DOHH2 (cell line): ENCODE measurements at regions not wholly inside any gene's neighbourhood (a gene's known extent, or its start where the extent isn't known, plus 50 kb on each side); places are given as distances from the start of the nearest gene placed in this dataset.

Source experiments
- H3F3A ChIP-seq: fragments of 200-600 bp; sonication (generic), shearing (Covaris generic); 2 replicates; pipeline ENCODE4 v1.6.0; 2016; ENCODE audit warnings: antibody characterized with exemption, mild to moderate bottlenecking; ENCODE audit not compliant: control insufficient read depth, insufficient read depth
- H3K27ac ChIP-seq: fragments of 200-600 bp; sonication (generic); 2 replicates; pipeline ENCODE4 v1.5.1; 2014; ENCODE audit warnings: low read depth, mild to moderate bottlenecking, low read length, moderate library complexity
- H3K27me3 ChIP-seq: fragments of 200-600 bp; sonication (generic); 2 replicates; pipeline ENCODE4 v1.6.1; 2014; ENCODE audit warnings: mild to moderate bottlenecking, low read length, mixed read lengths; ENCODE audit not compliant: control insufficient read depth
- H3K36me3 ChIP-seq: fragments of 200-600 bp; sonication (generic); 2 replicates; pipeline ENCODE4 v1.6.1; 2014; ENCODE audit warnings: mild to moderate bottlenecking, low read length, moderate library complexity, mixed read lengths; ENCODE audit not compliant: control insufficient read depth
- H3K4me1 ChIP-seq: fragments of 200-600 bp; sonication (generic); 2 replicates; pipeline ENCODE4 v1.6.1; 2014; ENCODE audit warnings: mild to moderate bottlenecking, low read length, mixed read lengths; ENCODE audit not compliant: control insufficient read depth
- H3K4me2 ChIP-seq: fragments of 200-600 bp; sonication (generic); 2 replicates; pipeline ENCODE4 v1.6.0; 2014; ENCODE audit warnings: mild to moderate bottlenecking, low read length, moderate library complexity
- H3K4me3 ChIP-seq: fragments of 200-600 bp; sonication (generic); 2 replicates; pipeline ENCODE4 v1.5.1; 2014; ENCODE audit warnings: mild to moderate bottlenecking, low read length, mixed read lengths
- H3K79me2 ChIP-seq: fragments of 200-600 bp; sonication (generic); 2 replicates; pipeline ENCODE4 v1.6.1; 2014; ENCODE audit warnings: mild to moderate bottlenecking, low read length, mixed read lengths; ENCODE audit not compliant: control insufficient read depth
- H3K9me2 ChIP-seq: fragments of 200-600 bp; sonication (generic); replicated peaks from 2 replicates; pipeline ENCODE4 v1.6.1; 2014; ENCODE audit warnings: mild to moderate bottlenecking, low read length, mixed read lengths; ENCODE audit not compliant: control insufficient read depth
- H3K9me3 ChIP-seq: fragments of 200-600 bp; sonication (generic); 2 replicates; pipeline ENCODE4 v1.6.1; 2014; ENCODE audit warnings: antibody characterized with exemption, low read length, mixed read lengths; ENCODE audit not compliant: control insufficient read depth, insufficient read depth
- H4K20me1 ChIP-seq: fragments of 200-600 bp; sonication (generic); 2 replicates; pipeline ENCODE4 v1.6.0; 2014; ENCODE audit warnings: low read depth, mild to moderate bottlenecking, antibody characterized with exemption, low read length, moderate library complexity; ENCODE audit not compliant: control insufficient read depth, insufficient read depth
- EZH2phosphoT487 ChIP-seq: fragments of 200-600 bp; sonication (generic); IDR thresholded peaks from 2 replicates; pipeline ENCODE4 v1.6.1; 2017; ENCODE audit warnings: borderline replicate concordance, mild to moderate bottlenecking, antibody characterized with exemption, low read length, moderate library complexity, mixed read lengths
- TF ChIP-seq, protein P1 (sequence below): fragments of 200-600 bp; sonication (generic); IDR thresholded peaks from one replicate; pipeline ENCODE4 v1.5.1; 2014; ENCODE audit warnings: antibody characterized with exemption, mild to moderate bottlenecking, low read depth, low read length; ENCODE audit not compliant: poor library complexity, severe bottlenecking

DNA sequence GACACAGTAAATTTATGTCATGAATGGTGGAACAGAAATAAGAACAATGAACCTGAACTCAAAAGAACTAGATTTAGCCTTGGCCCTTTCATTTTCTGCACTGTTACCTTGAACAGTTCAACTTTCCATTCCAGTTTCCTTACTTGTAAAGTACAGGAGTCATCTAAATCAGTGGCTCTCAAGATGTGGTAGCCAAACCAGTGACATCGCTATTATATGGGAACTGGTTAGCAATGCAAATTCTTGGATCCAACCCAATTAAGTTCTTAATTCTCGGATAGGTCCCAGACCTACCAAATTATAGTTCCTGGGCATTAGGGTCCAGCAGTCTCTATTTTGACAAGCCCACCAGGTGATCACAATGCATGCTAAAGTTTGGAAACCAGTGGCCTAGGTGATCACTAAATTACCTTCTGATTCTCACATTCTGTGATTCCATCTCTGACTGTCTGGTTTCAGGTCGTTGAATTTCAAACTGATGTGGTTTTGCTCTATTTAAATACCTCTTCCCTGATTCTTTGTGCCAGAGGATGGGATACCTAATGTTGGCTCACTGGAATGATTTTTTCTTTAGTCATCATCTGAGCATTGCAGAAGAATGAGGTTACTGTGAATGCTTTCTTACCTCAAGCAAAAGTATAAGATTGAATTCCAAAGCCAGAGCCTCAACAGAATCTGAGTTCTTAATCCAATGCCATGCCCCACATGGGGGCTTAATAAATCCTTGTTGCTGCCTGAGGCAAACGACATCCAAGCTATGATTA is 253.8 kb downstream of the ENC1 start:
- no peaks in the 10 kb centered on the region for H3K9me2 ChIP-seq
- H3K4me2 ChIP-seq = no peak overlapping the region
- no peaks in the 10 kb centered on the region for H3K36me3 ChIP-seq
- H3F3A ChIP-seq = no peaks in the 10 kb centered on the region
- H3K4me3 ChIP-seq = no peak overlapping the region
- TF ChIP-seq EZH2phosphoT487 = no peak
- TF ChIP-seq, protein P1, sequence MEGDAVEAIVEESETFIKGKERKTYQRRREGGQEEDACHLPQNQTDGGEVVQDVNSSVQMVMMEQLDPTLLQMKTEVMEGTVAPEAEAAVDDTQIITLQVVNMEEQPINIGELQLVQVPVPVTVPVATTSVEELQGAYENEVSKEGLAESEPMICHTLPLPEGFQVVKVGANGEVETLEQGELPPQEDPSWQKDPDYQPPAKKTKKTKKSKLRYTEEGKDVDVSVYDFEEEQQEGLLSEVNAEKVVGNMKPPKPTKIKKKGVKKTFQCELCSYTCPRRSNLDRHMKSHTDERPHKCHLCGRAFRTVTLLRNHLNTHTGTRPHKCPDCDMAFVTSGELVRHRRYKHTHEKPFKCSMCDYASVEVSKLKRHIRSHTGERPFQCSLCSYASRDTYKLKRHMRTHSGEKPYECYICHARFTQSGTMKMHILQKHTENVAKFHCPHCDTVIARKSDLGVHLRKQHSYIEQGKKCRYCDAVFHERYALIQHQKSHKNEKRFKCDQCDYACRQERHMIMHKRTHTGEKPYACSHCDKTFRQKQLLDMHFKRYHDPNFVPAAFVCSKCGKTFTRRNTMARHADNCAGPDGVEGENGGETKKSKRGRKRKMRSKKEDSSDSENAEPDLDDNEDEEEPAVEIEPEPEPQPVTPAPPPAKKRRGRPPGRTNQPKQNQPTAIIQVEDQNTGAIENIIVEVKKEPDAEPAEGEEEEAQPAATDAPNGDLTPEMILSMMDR = no peak
- H3K9me3 ChIP-seq = no peaks in the 10 kb centered on the region
- no peaks in the 10 kb centered on the region for H3K27me3 ChIP-seq
- no peaks in the 10 kb centered on the region for H4K20me1 ChIP-seq
- H3K4me1 ChIP-seq = no peaks in the 10 kb centered on the region
- H3K27ac ChIP-seq = no peak overlapping the region
- no peaks in the 10 kb centered on the region for H3K79me2 ChIP-seq

DNA sequence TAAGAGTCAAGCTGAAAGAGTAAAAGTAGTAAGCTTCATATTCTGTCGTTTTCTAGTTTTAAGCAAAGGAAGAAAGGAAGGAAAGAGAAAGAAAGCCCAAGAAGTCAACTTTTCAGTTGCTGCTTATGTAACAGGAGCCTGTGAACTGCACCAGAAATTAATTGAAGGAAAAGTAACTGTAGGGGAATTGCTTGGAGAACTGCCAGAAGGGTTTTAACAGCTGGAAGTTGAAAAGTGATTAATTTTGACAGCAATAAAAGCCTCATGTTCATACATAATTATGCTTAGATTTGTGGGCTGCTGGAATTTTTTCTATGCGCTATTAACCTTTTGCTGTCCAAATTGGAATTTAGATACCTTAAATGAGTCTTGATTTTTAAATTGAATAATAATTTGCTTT is 255.7 kb downstream of the ENC1 start:
- no peaks in the 10 kb centered on the region for H3K79me2 ChIP-seq
- TF ChIP-seq, protein P1 = no peak
- no peak for TF ChIP-seq EZH2phosphoT487
- no peaks in the 10 kb centered on the region for H3F3A ChIP-seq
- no peaks in the 10 kb centered on the region for H4K20me1 ChIP-seq
- H3K9me2 ChIP-seq = no peaks in the 10 kb centered on the region
- H3K9me3 ChIP-seq = no peaks in the 10 kb centered on the region
- no peak overlapping the region for H3K4me3 ChIP-seq
- H3K27me3 ChIP-seq = no peaks in the 10 kb centered on the region
- H3K36me3 ChIP-seq = no peaks in the 10 kb centered on the region
- H3K27ac ChIP-seq = no peak overlapping the region
- no peaks in the 10 kb centered on the region for H3K4me1 ChIP-seq
- no peak overlapping the region for H3K4me2 ChIP-seq

DNA sequence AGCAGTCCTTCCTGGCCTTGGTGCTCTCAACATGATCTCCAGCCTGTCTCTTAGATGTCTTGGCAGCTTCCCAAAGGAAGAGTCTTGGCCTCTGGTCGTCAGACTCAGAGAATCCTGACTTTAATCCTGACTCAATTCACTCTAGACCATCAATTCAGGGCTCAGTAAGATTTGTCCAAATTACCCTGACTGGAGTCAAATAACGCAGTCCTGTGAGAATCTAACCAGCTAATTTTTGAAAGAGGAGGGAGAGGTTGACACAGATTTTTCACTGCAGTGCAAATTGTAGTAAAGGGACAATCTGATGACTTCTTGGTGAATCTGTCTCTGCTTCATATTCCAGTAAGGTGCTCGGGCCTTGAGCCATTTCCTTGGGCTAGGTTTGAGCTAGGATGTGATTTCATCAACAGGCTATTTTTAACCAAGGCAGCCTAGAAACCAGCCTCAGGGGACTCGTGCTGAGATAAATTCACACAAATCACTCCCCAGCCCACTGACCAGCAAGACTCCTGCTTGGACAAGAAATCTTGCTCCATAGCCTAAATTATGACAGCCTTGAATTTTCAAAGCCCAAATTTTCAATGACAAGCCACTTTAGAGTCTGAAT is 257.4 kb downstream of the ENC1 start:
- Histone ChIP-seq H3K27ac (no peak overlapping the region), H3K36me3 (no peaks in the 10 kb centered on the region), H3K4me1 (no peaks in the 10 kb centered on the region), H3K9me3 (no peaks in the 10 kb centered on the region), H4K20me1 (no peaks in the 10 kb centered on the region), H3K27me3 (no peaks in the 10 kb centered on the region), H3K9me2 (no peaks in the 10 kb centered on the region), H3K4me3 (no peak overlapping the region), H3K4me2 (no peak overlapping the region), H3F3A (no peaks in the 10 kb centered on the region), H3K79me2 (no peaks in the 10 kb centered on the region)
- TF ChIP-seq EZH2phosphoT487 = no peak
- TF ChIP-seq, protein P1 = no peak
